OCI-LY7 (cell line): ENCODE measurements at regions not wholly inside any gene's neighbourhood (a gene's known extent, or its start where the extent isn't known, plus 50 kb on each side); places are given as distances from the start of the nearest gene placed in this dataset.

Experiments used
- CTCF ChIP-seq: fragments of 200-600 bp; sonication (generic); conservative IDR thresholded peaks from 2 replicates; pipeline ENCODE4 v1.5.1; 2014; ENCODE audit warnings: mild to moderate bottlenecking, antibody characterized with exemption, low read length, moderate library complexity, mixed read lengths
- EZH2phosphoT487 ChIP-seq: fragments of 200-600 bp; sonication (generic); IDR thresholded peaks from 2 replicates; pipeline ENCODE4 v1.6.1; 2018; ENCODE audit warnings: low read depth, borderline replicate concordance, mild to moderate bottlenecking, mixed run types, antibody characterized with exemption, low read length, moderate library complexity, mixed read lengths

GRCh38 chr17:5897275-5897911 is 172.8 kb upstream of the WSCD1 start:
- no peak for TF ChIP-seq CTCF
- no peak for TF ChIP-seq EZH2phosphoT487
